Left lobe of liver (tissue), 2 donors: ENCODE measurements at regions not wholly inside any gene's neighbourhood (a gene's known extent, or its start where the extent isn't known, plus 50 kb on each side); places are given as distances from the start of the nearest gene placed in this dataset.

ENCODE experiments used
- ATAC-seq: fragments of 200-7000 bp; cut with Tn5 transposase; one replicate; pipeline ENCODE4 v1.9.1; 2020; ENCODE audit warnings: mild to moderate bottlenecking, moderate library complexity
- DNase-seq: peaks from one replicate; pipeline ENCODE4 v3.0.0-alpha.2; 2020; ENCODE audit warnings: low spot score
- donor health status: DM: no; HTN: no; CAD: no; lungs with moderate emphysema.
- donor health status: DM: no; HTN: yes; CAD: no.

- no peak for ATAC-seq
- DNase-seq: no peak
Observed at GRCh38 chr12:107973950-107974349, 155.1 kb upstream of the WSCD2 start.

DNA sequence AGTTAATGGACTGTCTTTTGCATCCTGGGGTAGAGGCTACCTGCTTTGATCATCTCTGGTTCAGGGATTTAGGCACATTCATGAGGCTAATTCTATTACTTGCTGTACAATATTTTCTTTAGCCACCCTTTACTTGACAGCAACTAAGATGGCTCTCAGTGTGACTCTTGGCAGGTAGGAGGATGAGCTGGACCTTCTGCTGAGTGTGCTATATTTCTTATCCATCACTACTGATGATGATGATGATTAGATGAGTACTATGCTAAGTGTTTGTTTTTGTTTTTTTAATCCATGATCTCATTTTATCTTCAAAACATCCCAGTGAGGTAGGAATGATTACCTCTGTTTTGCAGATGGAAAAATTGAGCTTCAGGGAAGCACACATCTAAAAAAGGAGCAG is 152.8 kb upstream of the WSCD2 start:
- no peak for ATAC-seq

DNA sequence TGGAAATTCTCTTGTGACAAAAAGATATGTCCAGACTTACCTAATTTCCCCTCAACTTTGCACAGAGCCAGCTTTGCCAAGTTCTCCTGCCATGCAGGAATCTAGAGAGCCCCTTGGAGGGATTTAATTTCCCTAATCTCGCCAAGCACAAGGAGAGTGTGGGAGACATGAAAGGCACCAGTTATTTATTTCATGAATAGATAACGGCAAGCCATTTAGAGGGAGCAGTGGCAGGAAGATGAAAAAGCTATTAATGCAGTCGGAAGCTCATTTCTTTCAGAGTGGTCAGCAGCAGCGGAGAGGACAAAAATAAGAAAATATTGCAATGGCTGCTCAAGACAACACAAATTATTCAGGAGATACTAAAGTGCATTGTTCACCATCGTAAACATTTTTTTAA is 150.9 kb upstream of the WSCD2 start:
- DNase-seq (no peak), ATAC-seq (no peak)

More for the DNA sequence above, 152.8 kb upstream of the WSCD2 start:
- DNase-seq: no peak

DNA sequence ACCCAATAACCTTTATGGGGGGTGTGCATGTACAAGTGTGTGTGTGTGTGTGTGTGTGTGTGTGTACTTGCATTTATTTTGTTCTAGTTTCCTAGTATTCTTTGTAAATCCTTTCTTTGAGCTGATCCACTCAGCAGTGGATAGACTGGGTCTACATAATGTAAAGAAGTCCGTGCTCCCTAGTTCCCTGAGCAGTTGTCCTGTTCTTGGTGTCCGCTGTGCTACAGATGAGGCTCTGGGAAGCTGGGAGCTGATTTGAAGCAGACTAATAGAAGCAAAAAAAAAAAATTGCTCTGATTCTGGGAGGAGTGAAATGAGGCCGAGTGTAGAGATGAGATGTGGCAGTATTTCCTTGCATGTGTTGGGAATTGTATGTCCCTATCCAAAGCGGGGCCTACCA is 150.4 kb upstream of the WSCD2 start:
- no peak for DNase-seq
- ATAC-seq: no peak

GRCh38 chr12:107983756-107984472 is 145.2 kb upstream of the WSCD2 start:
- no peak for ATAC-seq
- no peak for DNase-seq

- ATAC-seq (no peak), DNase-seq (no peak)
Observed at GRCh38 chr12:107984973-107985372, 144.1 kb upstream of the WSCD2 start.

- no peak for ATAC-seq
- DNase-seq: no peak
Observed at GRCh38 chr12:107986183-107986582, 142.9 kb upstream of the WSCD2 start.

DNA sequence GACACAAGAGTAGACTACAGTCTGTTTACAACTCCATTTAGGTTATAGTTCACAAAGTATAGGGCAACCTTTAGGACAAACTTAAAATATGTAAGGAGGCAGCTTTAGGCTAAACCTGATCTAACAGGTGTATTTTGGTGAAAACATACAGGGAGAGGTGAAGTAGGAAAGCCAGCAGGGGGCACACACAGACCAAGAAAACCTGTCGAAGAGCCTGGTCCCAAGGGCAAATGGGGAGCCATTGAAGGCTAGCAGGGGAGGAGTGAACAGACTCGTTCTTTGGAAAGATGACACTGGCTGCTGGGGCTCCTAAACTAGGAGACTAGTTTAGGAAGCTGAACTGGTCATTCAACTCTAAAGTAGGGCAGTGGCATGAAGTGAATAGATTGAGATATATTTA is 138.8 kb upstream of the WSCD2 start:
- peak; percentile 74 for ATAC-seq
- peak; percentile 46 for DNase-seq

- no peak for ATAC-seq
Observed at GRCh38 chr12:107992029-107992428, 137.1 kb upstream of the WSCD2 start.

GRCh38 chr12:107992870-107993451 is 136.1 kb upstream of the WSCD2 start:
- ATAC-seq (peak; percentile 95), DNase-seq (no peak)

More at GRCh38 chr12:107992029-107992428, 137.1 kb upstream of the WSCD2 start:
- DNase-seq: no peak

DNA sequence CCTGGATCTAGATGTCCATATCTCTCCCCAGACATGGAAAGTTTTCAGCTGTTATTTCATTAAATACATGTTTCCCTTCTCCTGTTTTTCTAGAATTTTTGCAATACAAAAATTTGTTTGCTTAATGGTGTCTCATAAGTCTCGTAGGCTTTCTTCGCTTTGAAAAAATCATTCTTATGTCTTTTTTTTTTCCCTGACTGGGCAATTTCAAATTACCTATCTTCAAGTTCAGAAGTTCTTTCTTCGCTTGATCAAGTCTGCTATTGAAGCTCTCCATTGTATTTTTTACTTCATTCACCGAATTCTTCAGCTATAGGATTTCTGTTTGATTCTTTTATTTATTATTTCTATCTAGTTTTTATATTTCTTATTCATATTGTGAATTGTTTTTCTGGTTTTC is 130.2 kb upstream of the WSCD2 start:
- ATAC-seq (no peak), DNase-seq (no peak)

DNA sequence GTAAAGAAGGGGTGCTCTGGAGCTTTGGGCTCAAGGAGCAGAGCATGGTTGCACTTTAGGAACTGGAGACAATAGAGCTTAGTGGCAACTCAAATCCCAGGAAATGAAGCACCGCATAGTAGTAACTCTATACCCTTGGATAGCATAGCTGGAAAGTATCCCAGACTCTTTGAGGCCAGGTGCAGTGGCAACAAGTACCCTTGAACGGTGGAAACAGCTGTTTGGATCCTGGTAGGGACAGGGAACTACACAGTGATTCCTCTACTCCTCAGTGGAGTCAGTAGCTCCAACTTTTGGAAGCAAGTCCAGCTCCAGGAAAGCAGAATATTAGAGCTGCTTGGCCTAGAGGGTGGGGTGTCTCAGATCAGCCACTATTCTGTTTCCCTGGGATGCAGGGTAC is 129.0 kb upstream of the WSCD2 start:
- no peak for ATAC-seq

GRCh38 chr12:108004319-108004718 is 124.8 kb upstream of the WSCD2 start:
- DNase-seq (no peak), ATAC-seq (peak; percentile 36)

More for the DNA sequence above, 129.0 kb upstream of the WSCD2 start:
- DNase-seq: no peak

DNA sequence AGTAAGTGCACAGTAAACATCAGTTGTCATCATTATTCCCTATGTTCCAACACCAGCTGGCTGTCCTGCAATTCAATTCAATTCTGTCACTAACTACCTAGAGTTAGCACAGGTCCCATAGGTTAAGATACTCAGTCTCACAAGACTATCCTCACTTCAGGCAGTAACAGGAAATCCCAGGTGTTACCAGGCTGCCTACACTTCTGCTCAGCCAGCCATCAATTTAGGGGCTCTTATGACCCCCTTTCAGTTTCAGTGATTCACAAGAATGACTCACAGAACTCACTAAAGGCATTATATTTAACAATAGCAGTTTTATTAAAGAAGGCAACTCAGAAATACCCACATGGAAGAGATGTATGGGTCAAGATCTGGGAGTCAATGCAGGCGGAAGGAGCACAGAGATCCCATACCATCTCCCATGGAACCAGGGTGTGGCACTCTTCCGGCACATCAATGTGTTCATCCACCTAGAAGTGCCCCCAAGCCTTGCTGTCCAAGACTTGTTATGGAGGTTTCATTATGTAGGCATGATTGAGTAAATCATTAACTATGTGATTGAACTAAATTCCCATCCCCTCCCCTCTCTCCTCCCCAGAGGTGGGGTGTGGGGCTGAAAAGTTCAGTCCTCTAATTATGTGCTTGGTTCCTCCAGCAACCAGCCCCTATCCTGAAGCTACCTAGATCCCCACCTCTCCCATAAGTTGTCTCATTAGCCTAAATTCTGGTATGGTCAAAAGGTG is 120.8 kb upstream of the WSCD2 start:
- ATAC-seq (no peak), DNase-seq (no peak)

DNA sequence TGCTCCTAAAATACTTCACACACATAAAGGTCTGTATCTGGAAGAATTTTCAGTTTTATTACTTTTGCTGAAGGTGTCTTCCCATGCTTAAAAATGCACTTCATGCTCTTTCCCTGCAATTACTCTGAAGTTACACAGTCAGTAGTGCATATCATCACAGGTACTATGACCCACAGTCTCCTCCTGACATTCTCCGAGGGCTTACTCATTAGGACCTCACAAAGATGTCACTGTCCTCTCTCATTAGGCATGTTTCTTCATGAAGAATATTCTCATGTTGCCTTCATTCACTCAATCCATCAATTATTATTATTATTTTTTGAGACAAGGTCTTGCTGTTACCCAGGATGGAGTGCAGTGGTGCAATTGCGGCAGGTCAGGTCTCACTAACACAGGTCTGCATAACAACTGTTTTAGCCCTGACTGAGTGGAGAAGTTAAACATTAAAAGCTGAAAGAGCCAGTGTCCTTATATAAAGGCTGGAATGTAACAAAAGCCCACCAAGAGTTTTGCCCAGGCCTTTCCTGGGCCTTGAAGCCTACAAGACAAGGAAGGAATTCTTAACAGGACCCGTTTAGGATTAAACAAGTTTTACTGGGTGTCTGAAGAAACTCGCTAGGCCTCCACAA is 119.5 kb upstream of the WSCD2 start:
- no peak for ATAC-seq
- no peak for DNase-seq

DNA sequence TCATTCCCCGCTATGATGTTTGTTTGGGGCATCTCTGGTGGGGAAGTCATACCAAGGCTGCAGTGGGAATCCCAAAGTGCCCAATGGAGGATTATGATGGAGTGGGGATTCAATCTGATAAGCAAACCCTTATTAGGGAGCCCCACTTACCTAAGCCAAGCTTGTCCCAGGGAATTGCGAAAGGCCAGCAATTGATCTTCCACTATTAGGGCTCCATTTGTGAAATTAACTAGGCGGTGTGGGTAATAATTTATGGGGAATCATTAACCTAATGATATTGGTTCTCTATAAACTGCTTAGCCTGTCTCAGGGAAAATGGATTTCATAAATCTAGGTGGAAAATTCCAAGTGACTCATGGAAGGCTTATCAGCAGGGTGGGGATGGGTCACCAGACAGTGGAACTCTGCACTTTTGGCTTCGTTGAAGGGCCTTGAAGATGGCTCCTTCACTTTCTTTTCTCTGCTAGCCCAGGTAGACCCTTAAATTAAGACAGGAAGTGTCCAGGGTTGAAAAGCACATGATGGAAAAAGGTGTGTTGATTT is 113.0 kb upstream of the WSCD2 start:
- DNase-seq: no peak
- no peak for ATAC-seq

DNA sequence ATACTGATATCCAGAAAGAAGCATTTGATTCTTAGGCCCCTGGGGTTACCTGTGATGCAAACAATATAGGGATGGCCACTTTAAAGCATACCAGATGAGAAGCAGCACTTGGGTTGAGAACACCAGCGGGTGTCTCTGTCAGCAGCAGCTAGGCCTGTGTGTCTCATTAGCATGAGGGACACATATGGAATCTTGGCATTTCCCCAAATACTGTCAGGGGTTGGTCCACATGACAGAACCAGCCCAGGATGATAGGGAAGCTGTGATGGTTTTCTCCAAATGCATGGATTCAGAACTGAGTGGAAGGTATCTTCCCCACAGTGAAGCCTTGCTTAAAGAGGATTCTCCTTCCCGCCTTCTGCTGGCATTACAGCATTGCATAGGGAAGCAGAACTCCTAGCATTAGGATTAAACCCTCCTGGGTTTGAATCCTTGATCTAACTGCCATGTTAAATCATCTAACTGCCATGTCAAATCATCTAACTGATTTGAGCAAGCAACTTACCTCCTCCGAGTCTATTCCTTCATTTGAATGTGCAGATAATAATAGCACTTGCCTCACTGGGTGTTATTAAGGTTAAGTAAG is 111.5 kb upstream of the WSCD2 start:
- no peak for ATAC-seq

GRCh38 chr12:108019862-108020261 is 109.2 kb upstream of the WSCD2 start:
- no peak for ATAC-seq
- DNase-seq: no peak

More for the DNA sequence above, 111.5 kb upstream of the WSCD2 start:
- DNase-seq: no peak

DNA sequence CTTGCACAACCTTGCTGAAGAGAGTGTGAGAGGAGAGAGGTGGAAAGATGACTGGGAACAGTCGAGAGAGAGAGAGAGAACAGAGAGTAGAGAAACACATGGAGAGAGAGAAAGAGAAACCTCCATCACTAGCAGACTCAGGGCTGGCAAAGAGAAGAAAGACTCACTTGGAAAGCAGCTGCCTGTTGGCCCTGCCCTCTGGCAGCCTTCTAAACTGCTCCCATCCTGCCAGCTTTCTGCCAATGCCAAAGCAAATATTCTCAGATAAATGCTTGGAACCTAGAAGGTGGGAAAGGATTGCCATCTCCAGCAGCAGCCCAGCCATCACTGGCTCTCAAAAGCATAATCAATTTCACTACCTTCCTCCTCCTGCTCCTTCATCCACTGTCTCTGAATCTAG is 107.9 kb upstream of the WSCD2 start:
- peak; percentile 50 for ATAC-seq
- no peak for DNase-seq

DNA sequence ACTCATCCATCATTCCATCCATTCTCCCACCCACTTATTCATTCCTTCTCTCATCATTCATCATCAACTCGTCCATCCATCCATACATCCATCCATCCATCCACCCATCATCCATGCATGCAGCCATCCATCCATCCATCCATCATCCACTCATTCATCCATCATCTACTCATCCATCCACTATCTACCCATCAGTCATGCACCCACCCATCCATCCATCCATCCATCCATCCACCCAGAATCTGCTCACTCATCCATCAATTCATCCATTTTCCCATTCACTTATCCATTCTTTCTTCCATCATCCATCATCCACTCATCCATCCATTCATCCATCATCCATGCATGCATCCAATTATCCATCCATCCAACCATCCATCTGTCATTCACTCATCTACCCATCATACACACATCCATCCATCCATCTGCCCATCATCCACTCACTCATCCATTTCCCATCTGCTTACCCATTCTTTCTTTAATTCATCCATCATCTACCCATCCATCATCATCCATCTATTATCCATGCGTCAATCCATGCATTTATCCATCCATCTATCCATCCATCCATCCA is 107.1 kb upstream of the WSCD2 start:
- no peak for ATAC-seq
- no peak for DNase-seq
